Type B pancreatic cell (in vitro differentiated cells): ENCODE measurements at regions not wholly inside any gene's neighbourhood (a gene's known extent, or its start where the extent isn't known, plus 50 kb on each side); places are given as distances from the start of the nearest gene placed in this dataset.

Experiments used
- DNase-seq: peaks from one replicate; pipeline ENCODE4 v3.0.0; 2021; ENCODE audit warnings: mixed read lengths; ENCODE audit not compliant: unreplicated experiment; ENCODE audit errors: extremely low spot score
- H3K27ac Mint-ChIP-seq: 2 replicates; pipeline ENCODE4 v1.8.0; 2021; ENCODE audit warnings: mild to moderate bottlenecking, mixed read lengths
- H3K27me3 Mint-ChIP-seq: 2 replicates; pipeline ENCODE4 v1.8.0; 2021; ENCODE audit warnings: mixed read lengths
- H3K36me3 Mint-ChIP-seq: 2 replicates; pipeline ENCODE4 v1.8.0; 2021; ENCODE audit warnings: mixed read lengths
- H3K4me1 Mint-ChIP-seq: one replicate; pipeline ENCODE4 v1.8.0; 2021; ENCODE audit warnings: mixed read lengths; ENCODE audit not compliant: unreplicated experiment
- H3K4me3 Mint-ChIP-seq: 2 replicates; pipeline ENCODE4 v1.8.0; 2021; ENCODE audit warnings: mild to moderate bottlenecking, mixed read lengths
- H3K9me3 Mint-ChIP-seq: 2 replicates; pipeline ENCODE4 v1.8.0; 2021; ENCODE audit warnings: mixed read lengths
- TF ChIP-seq, protein P1 (sequence below): fragments of 200-600 bp; sonication (generic); conservative IDR thresholded peaks from 2 replicates; pipeline ENCODE4 v1.5.0; 2021; ENCODE audit warnings: antibody characterized with exemption, mild to moderate bottlenecking

DNA sequence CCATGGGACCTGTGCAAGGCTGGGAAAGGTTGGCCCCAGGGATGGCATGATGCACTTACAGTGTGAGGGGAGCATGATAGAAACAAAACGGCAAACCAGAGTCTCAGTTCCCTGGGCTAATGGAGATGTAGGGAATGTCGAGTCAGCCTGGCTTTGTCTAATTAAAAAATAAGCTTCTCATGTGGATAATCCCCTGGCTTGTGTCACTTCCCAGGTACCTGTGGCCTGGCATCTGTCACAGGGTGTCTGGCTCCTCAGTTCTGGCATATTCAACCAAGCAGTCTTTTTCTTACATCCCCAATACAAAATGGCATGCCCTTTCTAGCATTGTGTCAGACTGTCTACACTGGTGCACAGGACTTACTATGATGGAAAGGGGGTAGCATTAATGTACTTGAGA lies 261.4 kb downstream of the GRIN2B start:
- Mint-ChIP-seq H3K27me3 (peaks cover 62% of the 10 kb centered on the region), H3K4me3 (no peak overlapping the region), H3K4me1 (no peaks in the 10 kb centered on the region), H3K27ac (no peak overlapping the region), H3K9me3 (no peaks in the 10 kb centered on the region), H3K36me3 (no peaks in the 10 kb centered on the region)
- TF ChIP-seq, protein P1, sequence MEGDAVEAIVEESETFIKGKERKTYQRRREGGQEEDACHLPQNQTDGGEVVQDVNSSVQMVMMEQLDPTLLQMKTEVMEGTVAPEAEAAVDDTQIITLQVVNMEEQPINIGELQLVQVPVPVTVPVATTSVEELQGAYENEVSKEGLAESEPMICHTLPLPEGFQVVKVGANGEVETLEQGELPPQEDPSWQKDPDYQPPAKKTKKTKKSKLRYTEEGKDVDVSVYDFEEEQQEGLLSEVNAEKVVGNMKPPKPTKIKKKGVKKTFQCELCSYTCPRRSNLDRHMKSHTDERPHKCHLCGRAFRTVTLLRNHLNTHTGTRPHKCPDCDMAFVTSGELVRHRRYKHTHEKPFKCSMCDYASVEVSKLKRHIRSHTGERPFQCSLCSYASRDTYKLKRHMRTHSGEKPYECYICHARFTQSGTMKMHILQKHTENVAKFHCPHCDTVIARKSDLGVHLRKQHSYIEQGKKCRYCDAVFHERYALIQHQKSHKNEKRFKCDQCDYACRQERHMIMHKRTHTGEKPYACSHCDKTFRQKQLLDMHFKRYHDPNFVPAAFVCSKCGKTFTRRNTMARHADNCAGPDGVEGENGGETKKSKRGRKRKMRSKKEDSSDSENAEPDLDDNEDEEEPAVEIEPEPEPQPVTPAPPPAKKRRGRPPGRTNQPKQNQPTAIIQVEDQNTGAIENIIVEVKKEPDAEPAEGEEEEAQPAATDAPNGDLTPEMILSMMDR = no peak
- DNase-seq = no peak

- H3K27me3 Mint-ChIP-seq = peaks cover 59% of the 10 kb centered on the region
Measured at GRCh38 chr12:13718271-13718670, 263.1 kb downstream of the GRIN2B start.

GRCh38 chr12:13716119-13716518 lies 265.3 kb downstream of the GRIN2B start:
- TF ChIP-seq, protein P1 = no peak
- H3K9me3 Mint-ChIP-seq = no peaks in the 10 kb centered on the region
- H3K4me1 Mint-ChIP-seq = peaks cover 7% of the 10 kb centered on the region
- H3K27me3 Mint-ChIP-seq = peaks cover 41% of the 10 kb centered on the region
- H3K36me3 Mint-ChIP-seq = no peaks in the 10 kb centered on the region
- H3K27ac Mint-ChIP-seq = no peak overlapping the region
- DNase-seq = no peak
- no peak overlapping the region for H3K4me3 Mint-ChIP-seq

More at GRCh38 chr12:13718271-13718670, 263.1 kb downstream of the GRIN2B start:
- DNase-seq = no peak
- TF ChIP-seq, protein P1 = no peak
- H3K9me3 Mint-ChIP-seq = no peaks in the 10 kb centered on the region
- no peak overlapping the region for H3K4me3 Mint-ChIP-seq
- no peak overlapping the region for H3K27ac Mint-ChIP-seq
- peaks cover 7% of the 10 kb centered on the region for H3K4me1 Mint-ChIP-seq
- H3K36me3 Mint-ChIP-seq = no peaks in the 10 kb centered on the region

- no peaks in the 10 kb centered on the region for H3K36me3 Mint-ChIP-seq
- no peak overlapping the region for H3K27ac Mint-ChIP-seq
- peaks cover 7% of the 10 kb centered on the region for H3K4me1 Mint-ChIP-seq
- peaks cover 37% of the 10 kb centered on the region for H3K27me3 Mint-ChIP-seq
- no peaks in the 10 kb centered on the region for H3K9me3 Mint-ChIP-seq
- TF ChIP-seq, protein P1 = no peak
- no peak for DNase-seq
- no peak overlapping the region for H3K4me3 Mint-ChIP-seq
Measured at GRCh38 chr12:13713556-13714410, 267.6 kb downstream of the GRIN2B start.

DNA sequence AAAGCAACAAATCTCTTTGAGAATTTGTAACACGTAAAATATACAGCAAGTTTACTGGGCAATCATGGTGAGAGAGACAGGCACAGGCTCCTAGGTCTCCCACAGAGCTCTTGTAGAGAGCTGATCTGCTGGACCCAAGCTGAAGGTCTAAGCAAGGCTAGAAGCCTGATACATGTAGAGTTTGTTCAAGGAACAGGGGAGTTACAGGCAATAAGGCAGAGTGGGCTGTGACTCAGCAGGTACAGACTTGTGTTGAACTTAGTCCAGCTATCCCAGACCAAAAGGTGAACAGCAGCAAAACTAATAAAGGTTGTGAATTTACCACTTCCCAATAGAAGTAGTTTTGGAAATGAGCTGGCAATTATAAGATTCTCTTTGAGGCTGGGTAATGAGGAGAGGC lies 273.6 kb downstream of the GRIN2B start:
- H3K4me3 Mint-ChIP-seq = no peak overlapping the region
- H3K9me3 Mint-ChIP-seq = no peaks in the 10 kb centered on the region
- TF ChIP-seq, protein P1 = no peak
- H3K36me3 Mint-ChIP-seq = no peaks in the 10 kb centered on the region
- no peak overlapping the region for H3K27ac Mint-ChIP-seq
- DNase-seq = no peak
- peaks cover 39% of the 10 kb centered on the region for H3K27me3 Mint-ChIP-seq
- no peaks in the 10 kb centered on the region for H3K4me1 Mint-ChIP-seq
